Uterus (tissue), 3 donors: ENCODE measurements at regions not wholly inside any gene's neighbourhood (a gene's known extent, or its start where the extent isn't known, plus 50 kb on each side); places are given as distances from the start of the nearest gene placed in this dataset.
"Not testable (repeated sequence)": the region's sequence is repeated elsewhere in the genome, so short reads cannot be mapped to it uniquely, and the experiment has no call there.

Source experiments
- DNase-seq, 2 donors: peaks; one replicate each; pipeline ENCODE4 v3.0.0-alpha.2; 2019 to 2020
- H3K27ac ChIP-seq, 2 donors: fragments of 200-600 bp; sonication (generic); 1 replicate in 1 of 2; 2 replicates in 1 of 2; pipeline ENCODE4 v1.5.1; 2016 to 2018
- H3K27me3 ChIP-seq, 2 donors: fragments of 200-600 bp; sonication (generic); one replicate each; pipeline ENCODE4 v1.5.1; 2018 to 2019; ENCODE audit warnings: control low read depth in 1 of 2
- H3K36me3 ChIP-seq, 2 donors: fragments of 200-600 bp; sonication (generic); one replicate each; pipeline ENCODE4 v1.5.1; 2019; ENCODE audit warnings: control low read depth in 1 of 2
- H3K4me1 ChIP-seq, 2 donors: fragments of 200-600 bp; sonication (generic); one replicate each; pipeline ENCODE4 v1.5.1; 2018 to 2019; ENCODE audit warnings: control low read depth in 1 of 2
- H3K4me3 ChIP-seq, 2 donors: fragments of 200-600 bp; sonication (generic); 1 replicate in 1 of 2; 2 replicates in 1 of 2; pipeline ENCODE4 v1.5.1; 2018 to 2019; ENCODE audit warnings: mild to moderate bottlenecking in 1 of 2
- H3K9me3 ChIP-seq, 2 donors: fragments of 200-600 bp; sonication (generic); one replicate each; pipeline ENCODE4 v1.5.1; 2019; ENCODE audit warnings: control low read depth in 1 of 2
- POLR2A ChIP-seq, 2 donors: fragments of 450-650 bp; IDR thresholded peaks; one replicate each; pipeline ENCODE4 v1.6.1; 2016; ENCODE audit warnings: antibody characterized with exemption in 2 of 2, mild to moderate bottlenecking in 1 of 2, moderate library complexity in 1 of 2
- intact Hi-C: fragments of 100-400 bp; cut with DNase I; formaldehyde crosslinking; loops from one replicate; pipeline ENCODE4 v1.15.1; 2023; ENCODE audit warnings: low total_unique reads
- TF ChIP-seq, protein P1 (sequence below), 4 experiments: fragments of 200-600 bp in 2 of 4; fragments of 450-650 bp in 2 of 4; sonication (generic) in 2 of 4; IDR thresholded peaks; one replicate each; pipeline ENCODE4 v1.5.1; 2016 to 2019; ENCODE audit warnings: antibody characterized with exemption in 4 of 4, mild to moderate bottlenecking in 2 of 4, moderate library complexity in 1 of 4
- donor health status: DM: yes; HTN: yes; CAD: no.

- TF ChIP-seq, protein P1, sequence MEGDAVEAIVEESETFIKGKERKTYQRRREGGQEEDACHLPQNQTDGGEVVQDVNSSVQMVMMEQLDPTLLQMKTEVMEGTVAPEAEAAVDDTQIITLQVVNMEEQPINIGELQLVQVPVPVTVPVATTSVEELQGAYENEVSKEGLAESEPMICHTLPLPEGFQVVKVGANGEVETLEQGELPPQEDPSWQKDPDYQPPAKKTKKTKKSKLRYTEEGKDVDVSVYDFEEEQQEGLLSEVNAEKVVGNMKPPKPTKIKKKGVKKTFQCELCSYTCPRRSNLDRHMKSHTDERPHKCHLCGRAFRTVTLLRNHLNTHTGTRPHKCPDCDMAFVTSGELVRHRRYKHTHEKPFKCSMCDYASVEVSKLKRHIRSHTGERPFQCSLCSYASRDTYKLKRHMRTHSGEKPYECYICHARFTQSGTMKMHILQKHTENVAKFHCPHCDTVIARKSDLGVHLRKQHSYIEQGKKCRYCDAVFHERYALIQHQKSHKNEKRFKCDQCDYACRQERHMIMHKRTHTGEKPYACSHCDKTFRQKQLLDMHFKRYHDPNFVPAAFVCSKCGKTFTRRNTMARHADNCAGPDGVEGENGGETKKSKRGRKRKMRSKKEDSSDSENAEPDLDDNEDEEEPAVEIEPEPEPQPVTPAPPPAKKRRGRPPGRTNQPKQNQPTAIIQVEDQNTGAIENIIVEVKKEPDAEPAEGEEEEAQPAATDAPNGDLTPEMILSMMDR (IDR thresholded peaks at IDR 0.05): no peak
- TF ChIP-seq POLR2A (IDR thresholded peaks at IDR 0.05): no peak
Measured at GRCh38 chr3:74200952-74201351, 413.5 kb downstream of the CNTN3 start.

DNA sequence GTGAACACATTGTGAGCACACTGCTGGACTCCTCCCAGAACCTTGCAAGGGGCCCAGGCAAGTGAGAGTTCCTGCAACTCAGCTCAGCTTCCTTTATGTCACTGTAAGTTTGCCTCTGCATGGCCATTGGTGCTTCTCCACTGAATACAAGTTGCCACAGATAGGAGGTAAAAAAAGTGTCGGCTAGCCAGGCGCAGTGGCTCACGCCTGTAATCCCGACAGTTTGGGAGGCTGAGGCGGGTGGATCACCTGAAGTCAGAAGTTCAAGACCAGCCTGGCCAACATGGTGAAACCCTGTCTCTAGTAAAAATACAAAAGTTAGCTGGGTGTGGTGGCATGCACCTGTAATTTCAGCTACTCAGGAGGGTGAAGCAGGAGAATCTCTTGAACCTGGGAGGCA is 435.8 kb downstream of the CNTN3 start:
- H3K36me3 ChIP-seq, H3K27me3 ChIP-seq, H3K27ac ChIP-seq, DNase-seq, H3K4me1 ChIP-seq, H3K4me3 ChIP-seq, H3K9me3 ChIP-seq, intact Hi-C loops: not testable (repeated sequence)

More at GRCh38 chr3:74200952-74201351, 413.5 kb downstream of the CNTN3 start:
- H3K36me3 ChIP-seq: no peaks in the 10 kb centered on the region
- no peak overlapping the region for H3K4me3 ChIP-seq
- DNase-seq: no peak
- no peaks in the 10 kb centered on the region for H3K9me3 ChIP-seq
- no peaks in the 10 kb centered on the region for H3K4me1 ChIP-seq
- no peaks in the 10 kb centered on the region for H3K27me3 ChIP-seq
- no peak overlapping the region for H3K27ac ChIP-seq
- intact Hi-C loops: no loop called here

DNA sequence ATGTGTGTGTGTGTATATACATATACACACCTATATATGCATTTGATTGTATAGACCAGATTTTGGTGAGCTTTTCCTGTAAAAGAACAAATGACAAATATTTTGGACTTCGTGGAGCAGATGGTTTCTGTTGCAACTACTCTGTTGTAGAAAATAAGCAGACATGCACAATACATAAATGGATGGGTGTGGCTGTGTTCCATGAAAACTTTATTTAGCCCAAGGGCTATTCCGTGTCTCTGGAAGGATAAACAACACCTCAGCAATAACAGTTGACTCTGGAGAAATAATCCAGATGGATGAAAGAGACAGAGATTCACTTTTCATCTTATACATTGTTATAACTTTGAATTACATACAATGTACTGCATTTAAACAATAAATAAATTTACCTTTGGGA is 441.4 kb downstream of the CNTN3 start:
- Histone ChIP-seq H3K9me3 (no peaks in the 10 kb centered on the region), H3K36me3 (no peaks in the 10 kb centered on the region), H3K4me1 (no peaks in the 10 kb centered on the region), H3K4me3 (no peak overlapping the region), H3K27me3 (no peaks in the 10 kb centered on the region), H3K27ac (no peak overlapping the region)
- intact Hi-C loops: no loop called here
- DNase-seq: no peak
- TF ChIP-seq, protein P1 (IDR thresholded peaks at IDR 0.05): no peak
- TF ChIP-seq POLR2A (IDR thresholded peaks at IDR 0.05): no peak

DNA sequence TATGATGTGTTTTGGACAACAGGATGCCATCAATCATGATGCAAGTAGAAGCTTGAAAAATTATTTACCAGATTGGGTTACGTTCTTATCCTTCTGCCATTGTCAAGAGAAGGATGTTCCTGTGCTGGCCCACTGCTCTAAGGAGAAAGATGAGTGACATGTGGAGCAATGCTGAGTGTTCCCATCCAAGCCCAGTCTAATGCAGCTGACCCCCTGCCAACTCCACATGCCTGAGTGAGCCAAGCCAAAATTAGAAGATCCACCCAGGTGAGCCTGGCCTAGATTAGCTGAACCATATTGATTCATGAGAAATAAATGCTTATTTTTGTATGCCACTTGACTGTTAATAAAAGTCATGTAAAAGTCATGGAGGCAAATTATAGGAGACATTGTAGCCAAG is 446.5 kb downstream of the CNTN3 start:
- no peak for DNase-seq
- H3K27me3 ChIP-seq: no peaks in the 10 kb centered on the region
- no peak overlapping the region for H3K27ac ChIP-seq
- H3K4me3 ChIP-seq: no peak overlapping the region
- intact Hi-C loops: no loop called here
- no peak for TF ChIP-seq POLR2A (IDR thresholded peaks at IDR 0.05)
- TF ChIP-seq, protein P1 (IDR thresholded peaks at IDR 0.05): no peak
- H3K4me1 ChIP-seq: no peaks in the 10 kb centered on the region
- H3K36me3 ChIP-seq: no peaks in the 10 kb centered on the region
- peaks cover 0 to 1% of the 10 kb centered on the region in 2 donors for H3K9me3 ChIP-seq

DNA sequence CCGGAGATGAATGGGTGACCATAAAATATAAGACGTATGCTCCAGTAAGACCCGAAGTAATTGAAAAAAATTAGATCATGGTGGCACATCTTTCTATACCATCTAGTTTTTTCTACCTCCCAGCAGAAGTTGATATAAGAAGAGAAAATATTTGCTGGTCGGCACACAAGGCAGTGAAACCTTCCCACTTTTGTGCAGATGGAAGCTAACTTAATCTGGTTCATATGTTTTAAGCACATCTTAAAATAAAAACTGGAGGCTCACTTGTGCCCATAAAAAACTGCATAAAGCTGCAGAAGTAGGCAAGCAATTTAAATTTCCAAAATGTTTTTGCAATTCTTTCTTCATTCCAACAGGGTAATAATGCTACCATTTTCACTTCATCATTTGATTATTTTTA is 449.2 kb downstream of the CNTN3 start:
- no peak overlapping the region for H3K27ac ChIP-seq
- H3K4me3 ChIP-seq: no peak overlapping the region
- intact Hi-C loops: no loop called here
- TF ChIP-seq, protein P1 (IDR thresholded peaks at IDR 0.05): no peak
- no peak for TF ChIP-seq POLR2A (IDR thresholded peaks at IDR 0.05)
- no peaks in the 10 kb centered on the region for H3K27me3 ChIP-seq
- no peaks in the 10 kb centered on the region for H3K36me3 ChIP-seq
- H3K4me1 ChIP-seq: no peaks in the 10 kb centered on the region
- DNase-seq: no peak
- peaks cover 0 to 2% of the 10 kb centered on the region in 2 donors for H3K9me3 ChIP-seq

GRCh38 chr3:74149466-74149865 is 465.0 kb downstream of the CNTN3 start:
- Histone ChIP-seq H3K4me3 (no peak overlapping the region), H3K4me1 (no peaks in the 10 kb centered on the region), H3K27me3 (no peaks in the 10 kb centered on the region), H3K27ac (no peak overlapping the region), H3K9me3 (no peaks in the 10 kb centered on the region), H3K36me3 (no peaks in the 10 kb centered on the region)
- TF ChIP-seq, protein P1 (IDR thresholded peaks at IDR 0.05): no peak
- no peak for TF ChIP-seq POLR2A (IDR thresholded peaks at IDR 0.05)
- intact Hi-C loops: no loop called here
- DNase-seq: no peak
